Psoas muscle (tissue), 7 donors: ENCODE measurements at regions not wholly inside any gene's neighbourhood (a gene's known extent, or its start where the extent isn't known, plus 50 kb on each side); places are given as distances from the start of the nearest gene placed in this dataset.
A peak's percentile ranks its signal among the peaks of the same experiment; 100 is the strongest.

Source experiments
- ATAC-seq, 4 donors: fragments of 200-7000 bp; cut with Tn5 transposase; one replicate each; pipeline ENCODE4 v1.9.1; 2020; ENCODE audit warnings: moderate library complexity in 3 of 4, mild to moderate bottlenecking in 2 of 4
- DNase-seq, 2 donors: peaks; one replicate each; pipeline ENCODE4 v3.0.0-alpha.2; 2020
- H3K27ac ChIP-seq: fragments of 200-600 bp; one replicate; pipeline ENCODE4 v1.8.0; 2022
- H3K27me3 ChIP-seq, 3 donors: fragments of 200-600 bp in 1 of 3; one replicate each; pipeline versions ENCODE4 v1.6.1 to v1.8.0; 2013 to 2022; ENCODE audit warnings: low read length in 2 of 3, mild to moderate bottlenecking in 2 of 3, moderate library complexity in 1 of 3; ENCODE audit not compliant: insufficient read depth in 3 of 3
- H3K36me3 ChIP-seq, 2 donors: fragments of 200-600 bp in 1 of 2; one replicate each; pipeline versions ENCODE4 v1.6.1 to v1.8.0; 2013 to 2022; ENCODE audit warnings: low read depth in 1 of 2, mild to moderate bottlenecking in 1 of 2, moderate library complexity in 1 of 2; ENCODE audit not compliant: insufficient read depth in 1 of 2
- H3K4me1 ChIP-seq: fragments of 200-600 bp; one replicate; pipeline ENCODE4 v1.8.0; 2022
- H3K4me3 ChIP-seq: fragments of 200-600 bp; one replicate; pipeline ENCODE4 v1.8.0; 2022; ENCODE audit warnings: mild to moderate bottlenecking
- H3K9me3 ChIP-seq: fragments of 200-600 bp; one replicate; pipeline ENCODE4 v1.8.0; 2022
- WGBS, 3 donors: extraction: QIAGEN DNeasy Blood & Tissue Kit; methylation state at CpG; one replicate each; pipeline versions ENCODE4 v1.1.6 to v1.1.7; 2013; 5-methylcytosine and 5-hydroxymethylcytosine counted together
- intact Hi-C, 2 donors: fragments of 100-400 bp; cut with DNase I; formaldehyde crosslinking; loops; one replicate each; pipeline versions ENCODE4 v1.11.0 to v1.14.2; 2022
- TF ChIP-seq, protein P1 (sequence below): fragments of 200-600 bp; IDR thresholded peaks from one replicate; pipeline ENCODE4 v1.8.0; 2022; ENCODE audit warnings: antibody characterized with exemption
- donor health status: healthy with polysubstance abuse.
- donor health status: DM: no; HTN: no; CAD: no; lungs with moderate emphysema.
- donor health status: Bipolar disorder and iron deficiency.
- donor health status: healthy.
- donor health status: DM: yes; HTN: yes; CAD: no.
- donor health status: DM: no; HTN: no; CAD: no.
- donor health status: DM: yes; HTN: yes; CAD: no.

DNA sequence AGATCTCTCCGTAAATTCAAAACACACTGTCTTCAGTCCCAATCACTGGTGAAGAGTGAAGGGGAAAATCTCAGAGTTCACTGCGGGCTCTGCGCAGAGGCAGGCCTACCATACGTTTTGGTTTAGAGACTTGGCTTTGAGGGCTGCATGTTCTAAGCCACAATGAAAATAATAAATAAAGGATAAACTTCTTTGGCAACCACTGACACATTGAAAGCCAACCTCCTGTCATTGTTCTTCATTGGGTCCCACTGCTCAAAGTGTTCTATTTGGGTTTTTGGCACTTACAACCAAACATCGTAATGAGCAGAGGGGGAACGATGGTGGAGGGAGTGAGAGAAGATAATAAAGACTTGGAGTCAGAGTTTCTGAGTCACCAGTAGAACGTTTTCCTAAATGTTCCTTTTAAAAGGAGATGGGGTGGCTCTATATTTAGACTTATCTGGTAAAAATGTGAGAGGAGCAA, 472.9 kb downstream of the SOX6 start:
- H3K36me3 ChIP-seq, result no peaks in the 10 kb centered on the region
- no peaks in the 10 kb centered on the region for H3K9me3 ChIP-seq
- no peaks in the 10 kb centered on the region for H3K27me3 ChIP-seq
- no peaks in the 10 kb centered on the region for H3K4me1 ChIP-seq
- WGBS, 3 donors, result 66 to 69% (median 68%) methylated on average over 7 of the region's 7 CpGs
- no peak for DNase-seq
- intact Hi-C loops, result no loop called here
- no peak overlapping the region for H3K4me3 ChIP-seq
- no peak for ATAC-seq
- TF ChIP-seq, protein P1, sequence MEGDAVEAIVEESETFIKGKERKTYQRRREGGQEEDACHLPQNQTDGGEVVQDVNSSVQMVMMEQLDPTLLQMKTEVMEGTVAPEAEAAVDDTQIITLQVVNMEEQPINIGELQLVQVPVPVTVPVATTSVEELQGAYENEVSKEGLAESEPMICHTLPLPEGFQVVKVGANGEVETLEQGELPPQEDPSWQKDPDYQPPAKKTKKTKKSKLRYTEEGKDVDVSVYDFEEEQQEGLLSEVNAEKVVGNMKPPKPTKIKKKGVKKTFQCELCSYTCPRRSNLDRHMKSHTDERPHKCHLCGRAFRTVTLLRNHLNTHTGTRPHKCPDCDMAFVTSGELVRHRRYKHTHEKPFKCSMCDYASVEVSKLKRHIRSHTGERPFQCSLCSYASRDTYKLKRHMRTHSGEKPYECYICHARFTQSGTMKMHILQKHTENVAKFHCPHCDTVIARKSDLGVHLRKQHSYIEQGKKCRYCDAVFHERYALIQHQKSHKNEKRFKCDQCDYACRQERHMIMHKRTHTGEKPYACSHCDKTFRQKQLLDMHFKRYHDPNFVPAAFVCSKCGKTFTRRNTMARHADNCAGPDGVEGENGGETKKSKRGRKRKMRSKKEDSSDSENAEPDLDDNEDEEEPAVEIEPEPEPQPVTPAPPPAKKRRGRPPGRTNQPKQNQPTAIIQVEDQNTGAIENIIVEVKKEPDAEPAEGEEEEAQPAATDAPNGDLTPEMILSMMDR, result no peak
- H3K27ac ChIP-seq, result no peak overlapping the region

DNA sequence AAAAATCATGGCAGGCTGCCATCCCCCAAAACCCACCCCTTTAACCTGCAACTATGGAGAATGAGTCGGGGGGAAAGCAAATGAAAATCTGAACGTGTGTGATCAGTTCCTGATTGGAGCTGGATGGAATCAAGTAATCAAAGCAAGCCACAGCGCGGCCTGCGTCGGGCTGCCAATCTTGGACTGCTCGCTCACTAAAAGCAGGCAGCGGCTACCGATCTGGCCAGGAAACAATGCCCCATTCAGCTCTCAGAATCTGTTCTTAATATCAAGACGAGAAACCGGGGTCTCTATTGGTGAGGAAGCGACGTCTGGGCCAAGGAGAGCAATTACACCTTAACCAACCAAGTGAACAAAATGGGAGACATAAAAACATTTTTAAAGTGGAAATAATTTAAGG, 472.2 kb downstream of the SOX6 start:
- no peaks in the 10 kb centered on the region for H3K9me3 ChIP-seq
- DNase-seq, result no peak
- H3K27ac ChIP-seq, result no peak overlapping the region
- H3K4me3 ChIP-seq, result no peak overlapping the region
- H3K4me1 ChIP-seq, result no peaks in the 10 kb centered on the region
- H3K27me3 ChIP-seq, result no peaks in the 10 kb centered on the region
- TF ChIP-seq, protein P1, result no peak
- ATAC-seq, result no peak
- H3K36me3 ChIP-seq, result no peaks in the 10 kb centered on the region
- intact Hi-C loops, result no loop called here
- 68 to 81% (median 75%) methylated on average over 13 of the region's 13 CpGs for WGBS, 3 donors

DNA sequence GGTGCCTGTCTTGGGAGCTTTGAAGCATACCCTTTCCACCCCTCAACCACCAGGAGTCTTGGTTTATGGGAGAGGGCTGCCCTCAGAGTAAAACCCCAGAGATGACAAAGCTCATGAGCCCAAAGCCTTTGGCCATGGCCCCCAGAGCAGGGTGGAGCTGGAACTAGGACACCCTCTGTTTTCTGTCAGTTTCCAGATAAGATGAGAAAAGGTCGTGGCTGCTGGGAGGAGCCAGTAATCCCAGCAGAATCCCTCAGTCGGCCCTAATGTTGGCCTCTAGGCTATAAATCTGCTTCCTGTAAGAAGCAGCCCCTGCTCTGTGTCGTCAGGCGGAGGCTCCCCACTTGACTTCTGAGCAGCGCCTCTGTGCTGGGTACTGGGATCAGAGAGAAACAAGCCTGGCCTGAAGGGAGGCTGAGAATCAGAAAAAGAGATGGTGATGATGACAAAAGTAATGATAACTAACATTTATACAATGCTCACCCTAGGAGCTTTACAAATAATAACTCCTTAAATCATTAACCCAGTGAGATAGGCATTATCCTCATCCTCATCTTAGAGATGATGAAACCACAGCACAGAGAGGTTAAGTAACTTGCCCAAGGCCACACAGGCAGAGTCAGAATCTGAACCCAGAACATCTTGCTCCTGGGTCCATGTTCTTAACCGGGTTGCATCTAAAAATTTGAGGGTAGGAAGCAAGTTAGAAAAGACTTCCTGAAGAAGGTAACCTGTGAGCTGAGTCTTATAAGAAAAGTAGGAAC, 471.4 kb downstream of the SOX6 start:
- Histone ChIP-seq H3K4me3 (no peak overlapping the region), H3K36me3 (no peaks in the 10 kb centered on the region), H3K4me1 (no peaks in the 10 kb centered on the region), H3K27ac (no peak overlapping the region), H3K9me3 (no peaks in the 10 kb centered on the region), H3K27me3 (no peaks in the 10 kb centered on the region)
- WGBS, 3 donors, result 83 to 86% (median 85%) methylated on average over 6 of the region's 6 CpGs
- no peak for ATAC-seq
- TF ChIP-seq, protein P1, result no peak
- peak in 1 of 2 donors; percentile 27 for DNase-seq
- intact Hi-C loops, result no loop called here

DNA sequence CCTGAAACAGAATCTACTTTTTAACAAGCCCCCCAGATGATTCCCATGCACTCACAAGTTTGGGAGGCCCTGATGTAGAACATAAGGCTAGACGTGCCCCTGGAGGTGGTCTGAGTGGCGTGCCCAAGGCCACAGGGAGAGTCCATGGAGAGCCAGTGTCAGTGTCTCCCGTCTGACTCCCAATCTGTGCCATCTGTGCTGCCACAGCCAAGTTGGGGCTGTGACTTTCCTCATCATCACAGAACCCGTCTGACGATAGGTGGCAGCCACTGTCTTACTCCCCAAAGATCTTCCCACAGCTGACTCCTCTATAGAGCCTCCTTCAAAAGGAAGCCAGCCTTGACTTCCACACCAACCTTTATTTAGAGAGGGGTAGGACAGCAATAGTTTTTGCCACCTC, 470.5 kb downstream of the SOX6 start:
- H3K36me3 ChIP-seq, result no peaks in the 10 kb centered on the region
- intact Hi-C loops, result no loop called here
- ATAC-seq (peak in 3 of 4 donors; percentile 65 to 76 (median 73)), DNase-seq (peak in 1 of 2 donors; percentile 42)
- no peaks in the 10 kb centered on the region for H3K27me3 ChIP-seq
- H3K4me1 ChIP-seq, result no peaks in the 10 kb centered on the region
- 45 to 66% (median 53%) methylated on average over 5 of the region's 5 CpGs for WGBS, 3 donors
- no peaks in the 10 kb centered on the region for H3K9me3 ChIP-seq
- no peak overlapping the region for H3K4me3 ChIP-seq
- H3K27ac ChIP-seq, result no peak overlapping the region
- TF ChIP-seq, protein P1, result peak; percentile 14

DNA sequence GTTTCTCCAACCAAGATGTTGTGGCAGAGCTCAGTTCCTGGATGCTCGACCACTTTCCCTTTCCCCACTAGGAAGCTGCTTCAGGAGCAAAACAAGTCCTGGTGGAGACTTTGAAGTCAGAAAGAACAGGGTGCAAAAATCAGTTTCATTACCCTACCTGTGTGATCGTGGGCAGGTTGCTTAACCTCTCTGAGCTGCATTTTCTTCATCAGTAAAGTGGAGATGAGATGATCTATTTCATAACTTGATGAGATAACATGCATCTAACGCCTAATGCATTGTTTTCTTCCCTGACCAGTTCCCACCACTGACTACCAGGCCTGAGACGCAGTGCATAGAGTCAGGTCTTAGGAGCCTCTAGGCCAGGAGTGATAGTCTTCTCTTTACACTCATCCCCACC, 470.0 kb downstream of the SOX6 start:
- Histone ChIP-seq H3K4me1 (no peaks in the 10 kb centered on the region), H3K27me3 (no peaks in the 10 kb centered on the region), H3K9me3 (no peaks in the 10 kb centered on the region), H3K27ac (no peak overlapping the region), H3K36me3 (no peaks in the 10 kb centered on the region), H3K4me3 (no peak overlapping the region)
- TF ChIP-seq, protein P1, result no peak
- ATAC-seq (no peak), DNase-seq (no peak)
- WGBS, 3 donors, result 90 to 94% (median 91%) methylated on average over 4 of the region's 4 CpGs
- intact Hi-C loops, result no loop called here
